Left colon (tissue), 2 donors: ENCODE measurements at regions not wholly inside any gene's neighbourhood (a gene's known extent, or its start where the extent isn't known, plus 50 kb on each side); places are given as distances from the start of the nearest gene placed in this dataset.

Experiments used
- ATAC-seq: fragments of 200-7000 bp; cut with Tn5 transposase; one replicate; pipeline ENCODE4 v1.9.1; 2020; ENCODE audit warnings: mild to moderate bottlenecking, moderate library complexity
- DNase-seq, 2 donors: peaks; one replicate each; pipeline ENCODE4 v3.0.0-alpha.2; 2020
- intact Hi-C, 2 donors: fragments of 100-400 bp; cut with DNase I in 1 of 2; cut with micrococcal nuclease in 1 of 2; formaldehyde crosslinking; loops; one replicate each; pipeline versions ENCODE4 v1.11.2 to v1.14.0; 2022; cut with DNase I, micrococcal nuclease
- donor health status: DM: no; HTN: no; CAD: no.
- donor health status: DM: yes; HTN: yes; CAD: no.

DNA sequence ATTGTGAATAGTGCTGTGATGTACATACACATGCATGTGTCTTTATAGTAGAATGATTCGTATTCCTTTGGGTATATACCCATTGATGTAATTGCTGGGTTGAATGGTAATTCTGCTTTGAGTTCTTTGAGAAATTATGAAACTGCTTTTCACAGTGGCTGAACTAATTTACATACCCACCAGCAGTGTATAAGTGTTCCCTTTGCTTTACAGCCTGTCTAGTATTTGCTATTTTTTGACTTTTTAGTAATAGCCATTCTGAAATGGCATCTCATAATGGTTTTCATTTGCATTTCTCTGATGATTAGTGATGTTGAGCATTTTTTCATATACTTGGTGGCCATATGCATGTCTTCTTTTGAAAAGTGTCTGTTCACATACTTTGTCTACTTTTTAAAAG, 54.5 kb upstream of the FAM78B start:
- intact Hi-C loops = no loop called here
- DNase-seq (no peak), ATAC-seq (no peak)

DNA sequence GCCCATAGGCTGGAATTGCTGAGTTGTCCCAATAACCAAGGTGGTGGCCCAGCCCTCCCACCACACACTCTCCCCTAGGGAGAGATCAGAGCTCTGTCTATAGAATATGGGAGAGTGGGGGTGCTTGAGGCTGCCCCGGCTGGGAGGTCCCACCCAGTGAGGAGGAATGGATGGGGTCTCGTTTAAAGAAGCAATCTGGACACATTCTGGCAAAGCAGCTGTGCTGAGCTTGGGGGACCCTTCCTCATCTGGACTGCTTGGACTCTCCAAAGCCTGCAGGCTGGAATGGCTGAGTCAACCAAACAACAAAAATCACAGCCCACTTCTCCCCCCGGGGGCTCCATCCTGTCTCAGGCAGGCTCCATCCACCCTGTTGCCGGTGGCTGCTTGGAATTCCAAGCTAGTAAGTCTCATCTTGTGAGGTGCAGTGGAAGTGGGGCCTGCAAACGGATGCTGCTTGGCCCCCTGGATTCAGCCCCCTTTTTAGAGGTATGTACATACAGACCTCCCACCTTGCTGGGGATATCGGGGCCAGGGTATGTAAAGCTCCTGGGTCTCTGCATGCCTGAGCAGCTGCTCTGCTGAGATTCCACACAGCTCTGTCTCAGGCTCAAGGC, 67.1 kb upstream of the FAM78B start:
- DNase-seq (no peak), ATAC-seq (no peak)
- intact Hi-C loops = no loop called here

DNA sequence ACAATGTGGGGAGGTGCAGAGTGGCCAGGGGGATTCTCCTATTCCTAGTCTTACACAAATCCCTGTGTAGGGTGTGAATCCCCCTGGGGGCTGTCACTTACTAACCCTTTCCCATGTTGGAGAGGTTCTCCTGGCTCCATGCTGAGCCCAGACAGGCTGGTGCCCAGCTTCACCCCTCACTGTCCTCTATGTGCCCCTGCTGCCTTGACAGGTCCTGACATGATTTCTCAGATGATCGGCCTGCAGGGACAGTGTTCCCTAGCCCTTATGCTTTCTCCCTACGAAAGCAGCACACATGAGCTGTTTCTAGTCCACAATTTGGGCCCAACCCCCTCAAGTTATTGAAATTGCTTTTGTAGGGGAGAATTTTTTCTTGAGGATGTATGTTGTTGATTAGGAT, 68.9 kb upstream of the FAM78B start:
- ATAC-seq = no peak
- intact Hi-C loops = no loop called here
- DNase-seq = no peak

DNA sequence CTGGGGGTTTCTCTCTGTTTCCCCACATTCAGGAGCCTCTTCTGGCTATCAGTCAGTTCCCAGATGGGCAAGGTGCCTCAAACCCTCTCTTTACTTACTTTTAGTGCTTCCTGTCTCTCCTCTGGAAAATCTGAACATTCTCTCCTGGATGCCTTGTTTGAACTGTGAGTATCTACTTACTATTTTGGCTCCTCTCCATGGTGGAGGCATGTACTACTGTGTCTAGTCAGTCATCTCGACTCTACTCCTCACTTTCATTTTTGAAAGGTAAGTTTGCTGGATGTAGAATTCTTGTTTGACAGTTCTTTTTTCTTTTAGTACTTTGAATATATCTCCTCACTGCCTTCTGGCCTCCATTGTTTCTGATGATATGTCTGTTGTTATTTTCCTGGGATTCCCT, 70.9 kb upstream of the FAM78B start:
- no peak for ATAC-seq
- DNase-seq = no peak
- intact Hi-C loops = no loop called here

DNA sequence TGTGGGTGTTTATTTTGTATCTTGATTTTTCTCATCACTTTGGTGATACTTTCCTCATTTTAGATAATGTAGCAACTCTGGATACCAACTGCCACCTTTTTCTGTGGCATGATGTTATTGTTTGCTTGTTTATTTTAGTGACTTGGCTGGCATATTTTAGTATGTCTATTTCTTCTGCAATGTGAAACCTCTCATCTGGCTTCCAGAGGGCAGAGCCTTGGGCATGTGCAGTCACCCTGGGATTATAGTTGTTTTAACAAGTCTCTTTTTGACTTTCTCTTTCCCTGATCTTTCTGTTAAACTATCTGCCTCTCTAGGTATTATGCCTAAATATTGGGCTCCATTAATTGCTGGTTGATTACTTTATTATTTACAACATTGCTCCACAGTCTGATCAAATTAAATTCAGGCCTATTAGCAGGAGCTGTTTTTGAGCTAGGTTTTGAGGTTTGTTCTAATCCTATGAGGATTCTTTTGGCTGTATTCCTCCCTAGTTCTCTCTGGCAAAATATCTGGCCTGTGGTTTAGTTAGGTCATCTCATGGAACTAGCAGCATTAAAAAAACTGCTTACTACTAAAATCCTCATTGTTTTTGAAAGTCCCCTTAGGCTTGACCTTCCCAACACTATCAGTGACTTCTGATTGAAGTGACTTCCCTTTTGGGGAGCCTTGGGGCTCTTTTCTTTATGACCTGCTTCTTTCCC, 86.4 kb upstream of the FAM78B start:
- ATAC-seq = no peak
- DNase-seq = no peak
- intact Hi-C loops = no loop called here

DNA sequence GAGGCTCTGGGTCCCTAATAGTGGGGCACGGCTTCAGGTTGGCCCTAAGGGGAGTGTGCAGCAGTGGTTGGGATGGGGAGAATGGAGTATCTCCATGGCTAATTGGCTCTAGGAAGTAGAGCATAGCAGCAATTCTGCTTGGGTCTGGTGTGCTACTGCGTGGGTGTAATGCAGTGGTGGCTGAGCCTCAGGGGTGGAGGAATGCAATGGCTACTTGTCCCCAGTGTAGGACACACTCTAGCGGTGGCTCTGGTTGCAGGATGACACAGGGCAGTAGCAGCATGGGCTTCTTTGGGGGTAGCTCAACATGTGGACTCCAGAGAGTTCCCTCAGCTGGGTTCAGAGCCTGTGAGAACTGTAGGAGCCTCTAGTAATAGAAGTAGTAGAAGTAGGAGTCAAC, 91.2 kb upstream of the FAM78B start:
- intact Hi-C loops = no loop called here
- ATAC-seq = no peak
- DNase-seq = no peak

DNA sequence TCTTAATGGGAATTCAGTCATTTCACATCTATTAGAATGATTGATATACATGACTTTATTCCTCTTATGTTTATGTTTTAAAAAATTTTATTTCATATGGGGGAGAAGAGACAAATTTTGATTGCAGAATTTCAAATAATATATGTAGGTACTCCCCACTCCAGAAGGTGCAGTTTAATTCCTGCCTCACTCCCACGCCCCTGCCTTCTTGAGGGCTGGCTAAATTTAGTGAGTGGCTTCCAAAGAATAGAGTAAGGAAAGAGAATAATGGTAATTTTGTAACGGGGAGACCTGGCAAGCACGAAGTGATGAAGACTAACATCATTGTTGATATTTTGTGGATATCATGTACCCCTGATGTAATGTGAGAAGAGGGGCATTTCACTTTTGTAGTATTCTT, 94.7 kb upstream of the FAM78B start:
- ATAC-seq = no peak
- no peak for DNase-seq
- intact Hi-C loops = no loop called here

DNA sequence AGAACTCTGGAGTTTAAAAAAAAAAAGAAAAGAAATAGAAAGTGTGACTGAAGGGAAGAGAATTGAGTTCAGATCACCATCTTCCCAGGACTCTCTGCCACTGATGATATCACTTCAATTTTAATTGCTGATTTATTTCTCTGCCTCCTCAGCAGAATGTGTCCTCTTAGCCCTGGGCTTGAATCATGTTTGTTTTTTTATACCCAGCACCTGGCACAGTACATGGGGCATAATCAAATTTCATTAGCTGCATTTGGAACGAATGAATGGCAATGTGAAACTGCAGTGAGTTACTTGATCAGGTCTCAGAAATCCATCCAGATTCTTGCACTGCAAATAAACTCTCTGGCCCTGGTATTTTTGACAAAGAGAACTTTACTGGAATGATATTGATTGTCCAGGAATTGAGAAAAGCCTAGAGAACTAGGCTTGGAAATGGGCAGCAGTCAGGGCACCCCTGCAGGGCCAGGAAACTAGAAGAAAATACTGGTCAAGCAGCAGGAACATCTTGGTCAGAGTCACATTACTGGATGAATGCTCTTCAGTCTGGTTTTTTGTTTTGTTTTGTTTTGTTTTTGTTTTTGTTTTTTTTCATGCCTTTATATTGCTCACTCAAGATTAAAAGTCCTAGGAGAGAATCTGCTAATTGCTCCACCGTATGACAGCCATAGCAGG, 103.8 kb upstream of the FAM78B start:
- ATAC-seq = no peak
- intact Hi-C loops = no loop called here
- DNase-seq = no peak

DNA sequence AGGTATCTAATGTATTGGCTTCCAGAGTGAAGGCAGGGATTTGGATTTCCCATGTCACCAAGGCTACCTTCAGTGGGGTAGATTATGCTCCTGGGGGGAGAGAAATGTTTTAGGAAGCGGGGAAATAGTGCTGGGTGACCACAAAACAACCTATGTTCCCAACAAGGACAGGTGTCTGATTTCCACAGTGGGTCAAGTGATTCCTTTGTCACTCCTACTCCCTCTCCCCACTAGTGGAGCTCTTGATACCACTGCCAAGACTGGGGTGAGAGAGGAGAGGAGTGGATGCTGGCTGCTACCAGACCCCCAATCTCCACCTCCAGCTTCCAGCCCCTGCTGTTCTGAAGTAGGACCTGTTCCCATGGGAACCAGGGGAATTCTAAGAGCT, 104.3 kb upstream of the FAM78B start:
- intact Hi-C loops = no loop called here
- no peak for DNase-seq
- no peak for ATAC-seq

DNA sequence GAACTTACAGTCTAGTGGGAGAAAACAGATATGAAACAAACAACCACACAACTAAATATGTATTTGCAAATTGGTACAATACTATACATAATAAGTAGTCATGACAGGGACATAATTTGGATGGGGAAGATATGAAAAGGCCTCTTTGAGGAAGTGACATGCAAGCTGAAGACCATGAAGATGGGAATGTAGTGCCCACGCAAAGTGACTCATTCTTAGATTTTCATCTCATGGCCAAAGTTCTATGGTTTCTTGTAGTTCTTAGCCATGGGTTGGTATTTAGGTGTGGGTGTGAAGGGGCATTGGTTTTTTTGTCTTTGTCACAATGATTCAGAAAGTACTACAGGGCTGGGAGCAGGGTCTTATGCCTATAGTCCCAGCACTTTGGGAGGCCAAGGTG, 105.4 kb upstream of the FAM78B start:
- ATAC-seq (no peak), DNase-seq (no peak)
- intact Hi-C loops = no loop called here

DNA sequence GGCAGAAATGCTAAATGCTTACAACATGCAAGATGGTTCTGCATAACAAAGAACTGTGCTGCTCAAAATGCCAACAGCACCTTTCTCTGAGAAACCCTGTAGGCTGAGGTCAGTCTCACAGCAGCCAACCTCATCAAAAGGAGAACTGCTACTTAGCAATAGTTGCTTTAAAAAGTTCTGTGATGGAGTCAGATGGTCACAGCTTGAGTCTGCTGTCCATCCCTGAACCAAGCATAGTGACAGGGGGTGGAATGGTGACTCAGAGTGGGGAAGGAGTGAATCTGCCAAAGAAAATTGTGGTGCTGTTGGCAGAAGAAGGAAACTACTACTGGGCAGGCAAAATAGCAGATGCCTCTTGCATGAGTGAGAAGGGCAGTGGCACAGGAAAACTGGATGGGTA, 106.0 kb upstream of the FAM78B start:
- ATAC-seq = no peak
- intact Hi-C loops = no loop called here

DNA sequence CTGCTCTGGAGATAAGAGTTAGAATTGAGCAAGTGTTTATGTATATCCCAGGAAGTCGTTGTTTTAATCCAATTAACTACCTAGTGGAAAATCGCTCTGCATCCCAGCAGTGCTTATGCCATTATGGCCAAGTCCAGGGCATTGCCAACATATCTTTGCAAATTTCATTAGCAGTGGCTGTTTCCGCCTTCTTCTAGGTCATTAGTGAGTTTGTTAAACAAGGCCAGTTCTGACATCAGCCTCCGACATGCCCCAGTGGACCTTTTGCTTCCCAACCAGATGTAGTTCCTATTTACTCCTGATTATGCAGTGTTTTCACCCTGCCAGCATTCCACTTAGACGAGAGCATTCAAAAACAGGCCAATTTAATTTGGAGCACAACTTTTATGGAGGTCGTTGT, 106.8 kb upstream of the FAM78B start:
- intact Hi-C loops = no loop called here
- DNase-seq (no peak), ATAC-seq (no peak)

More for the DNA sequence above, 106.0 kb upstream of the FAM78B start:
- DNase-seq = no peak

DNA sequence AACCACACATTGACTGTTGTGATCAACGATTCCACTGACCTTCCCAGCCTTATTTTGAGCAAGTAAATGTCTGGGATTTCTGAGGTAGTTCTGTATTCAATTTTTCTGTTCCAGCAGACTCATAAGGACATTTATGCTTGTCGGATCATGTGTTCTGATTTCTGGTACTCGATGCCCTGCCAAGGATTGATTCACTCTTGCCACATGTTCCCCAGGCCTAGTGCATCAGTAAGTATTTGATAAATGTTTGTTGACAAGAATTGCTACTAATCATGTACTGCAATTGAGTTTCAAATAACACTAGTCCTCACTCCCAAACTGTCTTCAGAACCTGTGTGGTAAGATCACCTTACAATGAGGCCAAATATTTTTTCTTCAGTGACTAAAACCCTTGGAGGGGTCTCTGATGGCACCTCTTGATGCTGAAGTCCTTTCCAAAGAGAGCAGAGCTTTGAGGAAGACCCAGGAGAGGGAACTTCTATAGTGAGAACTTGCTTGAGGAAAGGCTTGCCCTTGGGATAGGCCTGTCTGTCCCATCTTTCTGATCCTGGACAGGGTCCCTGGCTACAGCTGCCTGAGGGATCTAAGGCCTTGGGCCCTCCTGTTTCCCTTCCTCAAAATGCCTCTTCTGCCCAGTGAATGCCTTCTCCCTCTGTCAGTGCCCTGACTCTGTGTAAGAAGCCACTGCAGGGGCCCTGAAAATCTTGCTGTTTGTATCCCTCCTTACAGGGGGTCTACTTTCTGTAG, 115.8 kb upstream of the FAM78B start:
- ATAC-seq (no peak), DNase-seq (no peak)

DNA sequence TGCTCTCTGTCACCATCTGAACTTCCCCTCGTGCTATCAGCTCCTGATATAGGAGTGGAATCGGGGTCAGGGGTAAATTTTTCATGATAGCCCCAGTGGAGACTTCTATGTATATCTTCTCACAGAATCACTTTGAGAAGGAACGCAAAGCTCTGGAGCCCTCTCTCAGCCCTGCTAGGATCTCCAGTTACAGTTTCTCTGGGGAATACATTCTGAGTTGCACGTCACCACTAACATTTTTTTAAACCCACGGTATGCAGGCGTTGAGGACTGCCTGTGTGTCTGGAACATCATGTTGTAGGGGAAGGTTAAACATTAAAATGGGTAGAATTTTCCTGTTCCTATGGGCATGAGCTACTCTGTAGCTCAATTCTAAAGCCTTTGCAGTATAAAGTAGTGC, 116.4 kb upstream of the FAM78B start:
- no peak for DNase-seq
- no peak for ATAC-seq
- intact Hi-C loops = no loop called here

More for the DNA sequence above, 115.8 kb upstream of the FAM78B start:
- intact Hi-C loops = no loop called here

DNA sequence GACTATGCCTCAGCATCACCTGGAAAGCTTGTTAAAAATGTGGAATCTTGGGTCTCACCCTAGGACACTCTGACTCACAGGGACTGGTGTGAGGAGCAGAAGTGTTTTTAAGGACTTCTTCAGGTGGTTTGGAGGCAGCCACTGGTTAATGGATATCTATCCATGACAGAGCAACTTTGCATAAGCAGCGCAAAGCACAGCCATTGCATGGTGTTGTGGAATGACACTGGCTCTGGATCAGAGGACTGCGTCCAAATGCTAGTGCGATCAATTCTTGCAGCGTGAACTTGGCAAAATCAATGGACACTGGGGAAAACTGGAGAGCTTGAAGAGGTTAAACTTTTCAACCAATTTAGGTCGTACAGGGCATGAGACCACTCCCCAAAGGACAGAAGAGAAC, 116.8 kb upstream of the FAM78B start:
- intact Hi-C loops = no loop called here
- DNase-seq = no peak
- ATAC-seq = no peak

DNA sequence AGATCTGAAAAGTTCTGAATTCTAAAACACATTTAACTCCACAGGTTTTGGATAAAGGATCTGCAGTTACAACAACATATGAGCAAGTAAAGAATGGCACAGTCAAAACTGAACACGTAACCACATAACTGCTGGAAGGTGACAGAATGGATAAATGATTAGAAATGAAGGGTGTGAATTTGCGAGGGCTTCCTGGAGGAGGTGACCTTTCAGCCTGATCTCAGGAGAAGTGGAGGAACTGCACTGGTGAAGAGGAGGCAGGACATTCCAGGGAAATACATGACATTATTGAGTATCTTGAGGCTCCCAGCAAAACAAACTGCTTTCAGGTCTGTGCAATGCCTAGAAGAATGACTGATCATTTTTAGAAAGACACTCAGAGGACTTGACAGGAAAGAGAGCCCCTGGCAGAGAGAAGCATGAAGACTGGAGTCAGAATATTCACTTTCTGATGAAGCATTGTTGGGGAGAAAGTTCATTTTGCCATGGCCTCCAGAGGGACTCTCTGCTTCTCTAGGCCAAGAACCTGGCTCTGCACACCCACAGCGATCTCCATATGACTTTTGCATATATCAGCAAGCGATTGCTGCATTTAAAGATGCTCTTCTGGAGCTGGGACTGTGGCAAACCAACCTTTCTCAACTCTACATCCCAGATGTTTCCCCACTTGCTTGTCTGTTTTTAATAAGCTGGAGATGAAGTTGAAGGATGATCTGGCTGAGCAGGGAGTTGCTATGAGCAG, 122.7 kb upstream of the FAM78B start:
- intact Hi-C loops = no loop called here
- ATAC-seq (no peak), DNase-seq (no peak)

DNA sequence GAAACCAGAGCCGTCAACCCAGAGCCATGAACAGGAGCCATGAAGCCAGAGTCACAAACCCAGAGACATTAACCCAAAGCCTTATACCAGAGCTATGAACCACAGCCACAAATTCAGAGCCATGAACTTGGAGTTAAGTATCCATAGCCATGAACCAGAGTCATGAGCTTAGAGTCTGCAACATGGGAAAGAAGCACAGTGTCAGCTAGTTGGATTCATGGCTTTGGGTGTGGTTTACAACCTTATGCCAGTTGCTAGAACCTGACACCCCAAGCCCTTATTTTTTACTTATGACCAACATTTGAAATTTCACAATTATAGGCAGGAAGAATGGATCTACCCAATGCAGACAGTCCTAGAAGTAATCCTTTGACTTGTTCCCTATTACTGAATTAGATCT, 128.9 kb upstream of the FAM78B start:
- intact Hi-C loops = no loop called here
- DNase-seq (no peak), ATAC-seq (no peak)

DNA sequence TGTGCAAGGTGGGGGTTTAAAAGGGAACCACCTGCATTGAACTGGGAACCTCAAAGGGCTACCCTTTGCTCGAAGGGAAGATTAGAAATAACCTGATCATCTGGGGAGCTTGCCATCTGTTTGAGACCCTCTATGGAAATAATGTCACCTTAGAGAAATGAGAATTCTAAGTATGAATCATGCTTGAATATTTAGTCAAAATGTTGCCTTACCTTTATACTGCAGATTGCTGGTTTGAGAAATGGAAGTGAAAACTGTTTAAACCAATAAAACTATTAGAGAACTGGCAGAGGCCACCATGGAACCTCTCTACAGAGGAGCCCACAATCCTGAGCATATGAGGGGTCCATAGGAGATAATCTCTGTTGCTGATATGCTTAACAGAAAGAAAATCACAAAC, 131.2 kb upstream of the FAM78B start:
- no peak for ATAC-seq
- intact Hi-C loops = no loop called here
- DNase-seq = no peak

DNA sequence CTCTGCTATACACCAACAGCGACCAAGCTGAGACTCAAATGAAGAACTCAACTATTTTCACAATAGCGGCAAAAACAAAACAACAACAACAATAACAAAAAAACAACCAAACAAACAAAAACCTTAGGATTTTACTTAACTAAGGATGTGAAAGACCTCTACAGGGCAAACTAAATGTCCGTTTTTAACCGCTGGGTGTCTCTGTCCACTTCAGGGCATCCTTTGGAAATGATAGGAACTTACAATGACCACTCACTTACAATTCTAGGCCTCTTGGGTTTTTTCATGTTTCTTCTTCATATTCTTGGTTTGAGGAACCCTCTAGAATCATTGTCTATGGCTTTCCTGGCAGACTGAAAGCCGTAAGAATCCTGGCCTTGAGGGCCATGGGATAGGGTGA, 134.0 kb upstream of the FAM78B start:
- DNase-seq (no peak), ATAC-seq (no peak)
- intact Hi-C loops = no loop called here
